SHP77 treated with DMSO at 0.1 percent for 48 hours (cell line): ENCODE measurements at regions not wholly inside any gene's neighbourhood (a gene's known extent, or its start where the extent isn't known, plus 50 kb on each side); places are given as distances from the start of the nearest gene placed in this dataset.
A peak's percentile ranks its signal among the peaks of the same experiment; 100 is the strongest.
"Not testable (repeated sequence)": the region's sequence is repeated elsewhere in the genome, so short reads cannot be mapped to it uniquely, and the experiment has no call there.

Experiments used
- DNase-seq: peaks from one replicate; lab custom pipeline; 2025; lab: John Stamatoyannopoulos, UW

DNA sequence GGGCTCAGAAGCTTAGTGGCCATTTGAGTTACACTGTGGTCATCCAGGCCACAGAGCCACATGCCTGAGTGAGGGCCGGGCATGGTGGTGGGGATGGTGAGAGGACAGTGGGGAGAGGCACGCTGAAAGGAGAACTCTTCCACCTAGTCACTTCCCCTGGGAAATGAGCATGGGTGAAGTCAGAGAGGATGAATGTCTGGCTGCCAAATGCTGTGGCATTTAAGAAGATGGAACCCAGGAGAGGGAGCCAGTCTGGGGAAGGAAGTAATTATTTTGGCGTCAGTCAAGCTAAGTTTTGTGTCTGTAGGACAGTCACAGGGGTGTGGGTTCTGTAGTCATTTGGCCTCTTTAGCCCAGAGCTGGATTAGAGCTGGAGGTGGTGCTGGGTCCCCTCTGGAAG is 86.0 kb upstream of the PODXL start:
- no peak for DNase-seq

DNA sequence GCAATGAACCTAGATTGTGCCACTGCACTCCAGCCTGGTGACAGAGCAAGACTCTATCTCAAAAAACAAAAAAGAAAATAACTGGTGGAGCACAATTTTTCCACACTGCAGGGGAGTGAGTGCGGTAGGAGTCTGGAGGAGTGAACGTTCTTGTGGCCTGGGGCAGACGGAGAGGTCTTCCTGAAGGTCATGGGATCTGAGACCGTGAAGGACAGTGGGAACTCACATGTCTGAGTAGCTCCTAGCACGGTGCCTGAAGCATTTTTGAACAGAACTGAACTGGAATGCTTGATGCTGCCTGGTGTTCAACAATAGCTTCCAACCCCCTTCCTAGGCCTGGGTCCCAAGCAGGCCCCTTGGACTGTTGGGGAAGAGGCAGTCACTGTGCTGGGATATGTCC is 84.3 kb upstream of the PODXL start:
- no peak for DNase-seq

DNA sequence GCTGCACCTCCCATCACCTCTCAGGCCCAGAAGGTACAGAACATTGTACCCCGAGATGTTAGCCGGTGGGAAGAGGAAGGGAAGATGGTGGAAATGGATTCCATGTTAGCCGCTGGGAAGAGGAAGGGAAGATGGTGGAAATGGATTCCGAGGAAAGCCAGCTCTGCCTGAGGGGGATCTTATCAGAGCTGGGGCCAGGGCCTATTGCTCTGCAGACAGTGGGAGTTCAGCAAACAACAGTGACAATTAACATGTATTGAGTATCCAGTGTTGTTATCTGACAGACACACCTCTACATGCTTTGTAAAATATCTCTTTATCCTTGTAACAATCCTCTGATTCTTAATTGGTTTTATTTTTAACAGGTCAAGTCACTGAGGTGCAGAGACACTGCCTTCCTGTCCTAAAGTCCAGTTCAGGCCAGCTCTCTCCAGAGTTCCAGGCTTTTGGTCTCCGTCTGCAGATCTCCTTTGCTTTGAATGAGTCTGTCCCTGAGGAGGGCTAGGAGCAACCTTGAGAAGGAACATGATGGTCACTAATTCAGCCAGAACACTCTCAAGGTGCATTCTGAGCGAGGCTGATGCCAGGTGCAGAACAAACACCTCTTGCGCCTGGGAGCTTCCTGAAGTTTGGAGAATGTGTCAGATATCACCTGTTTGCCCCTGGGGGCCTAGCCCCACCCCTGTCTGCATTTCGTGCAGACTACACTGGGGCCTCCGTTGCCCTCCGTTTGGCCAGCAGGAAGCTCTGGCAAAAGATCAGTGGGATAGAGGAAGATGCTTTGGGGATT is 82.4 kb upstream of the PODXL start:
- no peak for DNase-seq

DNA sequence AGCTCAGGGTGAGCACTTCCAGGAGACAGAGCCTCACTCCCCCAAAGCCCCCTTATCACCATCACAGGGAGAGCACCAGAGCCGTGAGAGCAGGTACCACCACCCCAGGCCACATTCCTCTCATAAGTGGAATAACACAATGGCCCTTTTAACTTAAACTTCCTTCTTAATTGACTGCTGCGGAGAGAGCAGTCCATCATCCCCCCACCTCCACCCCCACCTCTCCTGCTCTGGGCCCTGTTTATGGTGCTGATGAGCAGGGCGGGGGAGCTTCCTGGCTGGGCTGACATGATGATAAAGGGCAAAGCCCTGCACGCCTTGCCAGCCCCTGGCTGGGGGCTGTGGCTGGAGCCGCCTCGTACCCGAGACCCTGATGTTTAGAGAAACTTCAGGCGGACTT is 81.4 kb upstream of the PODXL start:
- DNase-seq, result no peak

DNA sequence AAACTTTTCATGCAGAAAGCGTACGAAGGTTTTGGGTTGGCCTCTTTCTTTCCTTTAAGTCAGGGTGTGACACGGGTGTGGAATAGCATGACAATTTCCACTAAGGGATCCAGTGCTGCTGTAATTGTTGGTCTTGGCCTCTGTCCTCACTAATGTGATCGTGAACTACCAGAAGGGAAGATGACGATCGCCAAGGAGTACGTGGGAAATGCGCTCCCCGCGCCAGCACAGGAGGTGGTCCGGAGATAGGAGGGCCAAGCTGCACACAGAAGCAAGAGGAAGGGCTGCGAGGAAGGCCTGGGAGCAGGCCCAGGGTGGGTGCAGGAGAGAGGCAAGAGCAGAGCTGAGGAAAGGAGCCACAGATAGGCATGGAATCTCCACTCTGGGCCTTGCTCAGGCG is 79.7 kb upstream of the PODXL start:
- DNase-seq, result no peak

DNA sequence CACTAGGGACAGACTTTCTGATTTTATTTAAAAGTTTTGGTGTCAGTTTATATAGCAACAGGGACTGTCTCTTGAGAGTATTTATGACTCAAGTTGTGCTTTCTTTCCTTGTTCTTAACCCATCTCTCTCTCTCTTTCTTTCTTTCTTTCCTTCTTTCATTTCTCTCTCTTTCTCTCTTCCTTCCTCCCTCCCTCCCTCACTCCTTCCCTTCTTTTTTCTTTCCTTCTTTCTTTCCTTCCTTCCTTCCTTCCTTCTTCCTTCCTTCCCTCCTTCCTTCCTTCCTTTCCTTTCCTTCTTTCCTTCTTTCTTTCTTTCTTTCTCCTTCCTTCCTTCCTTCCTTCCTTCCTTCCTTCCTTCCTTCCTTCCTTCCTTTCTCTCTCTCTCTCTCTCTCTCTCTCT is 77.8 kb upstream of the PODXL start:
- not testable (repeated sequence) for DNase-seq

DNA sequence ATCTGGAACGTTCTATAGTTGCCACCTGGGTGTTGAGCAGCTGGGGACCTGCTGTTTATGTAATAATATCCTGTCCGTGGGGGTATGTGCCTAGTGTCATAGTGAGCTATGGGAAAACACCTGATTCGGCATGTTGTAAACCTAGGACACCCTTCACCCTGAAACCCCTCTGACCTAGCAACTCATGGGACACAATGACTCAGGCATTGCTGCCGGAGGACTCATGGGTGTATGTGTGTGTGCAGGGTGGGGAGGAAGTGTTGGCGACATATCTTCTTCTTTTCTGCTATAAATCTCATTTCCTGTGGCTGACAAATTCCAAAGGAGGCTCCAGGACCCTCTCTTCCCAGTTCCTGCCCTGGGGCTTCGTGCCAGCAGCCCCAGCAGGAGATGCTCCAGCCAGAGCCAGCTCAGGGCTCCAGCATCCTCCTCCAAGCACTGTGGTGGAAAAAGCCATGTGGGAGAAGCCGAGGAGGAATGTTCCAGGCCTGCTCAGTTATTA is 77.0 kb upstream of the PODXL start:
- DNase-seq, result no peak

DNA sequence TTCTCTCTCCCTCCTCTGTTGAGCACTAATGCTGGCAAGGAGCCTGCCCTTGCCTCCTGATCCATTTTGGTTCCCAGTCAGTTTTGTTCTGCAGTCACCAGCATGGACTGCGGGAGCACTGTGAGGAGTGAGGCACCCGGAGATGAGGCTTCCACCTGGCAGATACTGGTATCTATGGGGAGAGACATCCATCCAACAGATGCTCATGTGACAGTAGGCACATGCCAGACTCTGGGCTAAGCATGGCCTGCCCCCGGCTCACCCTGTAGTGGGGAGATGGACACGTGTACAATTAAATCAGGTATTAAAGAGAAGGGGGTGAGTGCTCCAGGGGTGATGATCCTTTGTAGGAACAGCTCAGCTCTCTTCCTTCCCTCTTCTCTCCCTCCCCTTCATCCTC is 74.0 kb upstream of the PODXL start:
- no peak for DNase-seq

DNA sequence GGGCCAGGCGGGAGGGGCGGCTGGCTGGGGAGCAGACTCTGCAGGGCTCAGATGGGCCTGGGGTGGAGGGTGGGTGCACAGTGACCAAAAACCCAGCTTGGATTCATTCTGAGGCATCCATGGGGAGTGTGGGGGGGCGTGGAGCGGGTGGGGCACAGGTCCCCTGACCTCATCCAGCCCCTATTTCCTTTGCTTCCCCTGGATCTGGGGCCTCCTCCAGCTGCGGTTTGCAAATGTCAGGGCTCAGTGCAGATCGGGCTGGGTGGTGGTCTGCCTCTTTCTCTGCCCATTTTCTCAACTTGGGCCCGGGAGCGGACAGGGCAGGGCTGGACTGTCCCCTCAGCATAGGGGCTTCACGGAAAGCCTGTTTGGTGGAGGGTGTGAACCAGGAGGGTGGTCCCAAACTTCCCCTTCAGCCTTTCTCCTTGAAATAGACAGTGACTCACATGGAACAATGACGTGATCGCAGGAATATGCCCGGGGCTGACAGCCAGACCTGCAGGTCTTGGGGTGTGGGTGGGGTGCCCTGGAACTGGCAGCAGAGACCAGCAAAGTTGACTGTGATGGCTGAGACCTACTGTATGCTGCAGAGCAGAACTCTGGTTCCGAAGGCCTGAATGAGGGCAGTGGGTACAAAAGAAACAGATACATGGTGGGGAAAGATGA is 72.9 kb upstream of the PODXL start:
- DNase-seq, result no peak

DNA sequence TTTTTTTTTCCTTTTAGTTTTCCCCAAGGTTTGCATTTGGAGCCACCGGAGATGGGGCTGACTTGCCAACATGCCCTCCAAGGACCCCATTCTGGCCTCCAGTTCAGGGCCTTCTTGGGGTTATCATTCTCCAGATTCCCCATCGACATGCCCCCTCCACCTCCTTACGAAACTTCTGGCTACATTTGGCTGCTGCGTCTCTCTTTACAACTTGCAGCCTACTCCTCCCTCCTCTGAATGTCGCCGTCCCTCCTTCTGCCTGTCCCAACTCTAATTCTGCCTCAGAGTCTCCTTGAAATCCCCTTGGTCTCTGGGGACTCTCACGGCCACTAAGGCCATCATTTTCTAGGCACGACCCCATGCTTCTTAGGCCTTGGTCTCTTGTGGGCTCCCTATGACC is 72.2 kb upstream of the PODXL start:
- DNase-seq, result no peak

DNA sequence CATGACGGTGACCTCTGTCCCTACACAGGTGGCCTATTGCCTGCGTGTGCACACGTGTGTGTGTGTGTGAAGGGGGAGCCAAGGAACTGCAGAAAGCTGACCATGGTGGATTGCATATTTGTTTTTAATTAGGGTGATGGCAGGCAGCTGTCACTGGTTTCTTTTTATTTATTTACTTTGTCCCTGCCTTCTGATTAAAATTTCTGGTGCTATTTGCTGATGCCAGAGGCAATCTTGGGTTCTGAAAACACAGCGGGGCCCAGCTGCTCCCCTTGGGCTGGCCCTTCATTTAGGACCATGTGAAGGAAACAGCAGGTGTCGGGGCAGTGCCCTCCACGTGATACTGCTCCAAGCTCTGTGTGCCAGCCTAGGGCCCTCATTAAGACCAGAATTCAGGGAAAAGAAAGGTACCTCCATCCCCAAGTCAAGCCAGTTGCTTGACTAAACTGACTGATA is 71.3 kb upstream of the PODXL start:
- peak; percentile 47 for DNase-seq

DNA sequence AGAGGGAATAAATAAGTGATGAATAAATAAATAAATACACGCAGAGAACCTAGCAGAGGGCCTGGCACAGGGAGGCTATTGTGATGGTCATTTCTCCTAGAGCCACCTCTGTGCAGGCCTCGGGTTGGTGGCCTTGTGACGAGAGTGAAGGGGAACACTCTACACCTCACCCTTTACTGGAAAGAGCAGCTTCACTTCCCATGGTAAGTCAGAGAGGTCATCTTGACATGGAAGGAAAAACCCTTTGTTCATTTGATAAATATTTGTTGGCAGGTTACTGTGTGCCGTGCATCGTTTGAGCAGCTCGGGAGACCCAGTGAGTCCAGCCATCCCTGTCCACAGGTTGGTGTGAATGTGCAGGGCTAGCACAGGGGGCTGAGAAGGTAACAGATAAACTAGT is 70.2 kb upstream of the PODXL start:
- no peak for DNase-seq

DNA sequence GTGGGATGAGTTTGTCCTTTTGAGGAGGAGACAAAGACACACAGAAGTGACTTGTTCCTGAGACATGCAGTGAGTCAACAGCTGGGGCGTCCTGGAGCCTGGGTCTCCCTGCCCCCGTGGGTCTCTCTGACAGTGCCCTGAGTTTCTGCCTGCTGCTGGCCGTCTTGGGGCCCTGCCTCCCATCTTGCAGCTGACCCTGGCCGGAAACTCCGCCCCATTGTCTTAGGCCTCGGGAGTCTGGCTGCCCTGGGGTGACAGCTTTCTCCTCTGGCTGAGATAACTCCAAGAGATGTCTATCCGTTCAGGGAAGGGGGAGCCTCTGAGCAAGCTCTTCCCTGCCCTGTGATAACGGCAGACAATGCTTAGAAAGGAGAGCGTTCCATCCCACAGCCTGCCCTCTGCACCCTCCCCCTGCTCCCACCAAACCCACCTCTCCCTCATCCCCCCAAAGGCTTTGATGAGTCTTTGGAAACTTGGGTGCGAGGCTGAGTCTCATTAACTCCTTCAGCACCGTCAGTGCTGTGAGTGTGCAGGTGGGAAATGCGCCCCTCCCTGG is 69.5 kb upstream of the PODXL start:
- DNase-seq, result no peak

DNA sequence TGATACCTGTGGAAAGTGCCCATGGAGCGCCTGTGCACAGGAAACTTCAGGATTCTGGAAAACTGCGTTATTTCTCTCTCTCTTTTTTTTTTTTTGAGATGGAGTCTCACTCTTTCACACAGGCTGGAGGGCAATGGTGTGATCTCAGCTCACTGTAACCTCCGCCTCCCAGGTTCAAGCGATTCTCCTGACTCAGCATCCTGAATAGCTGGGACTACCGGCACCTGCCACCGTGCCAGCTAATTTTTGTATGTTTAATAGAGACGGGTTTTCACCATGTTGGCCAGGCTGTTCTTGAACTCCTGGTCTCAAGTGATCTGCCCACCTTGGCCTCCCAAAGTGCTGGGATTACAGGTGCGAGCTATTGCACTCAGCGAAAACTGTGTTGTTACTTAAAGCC is 68.9 kb upstream of the PODXL start:
- not testable (repeated sequence) for DNase-seq

DNA sequence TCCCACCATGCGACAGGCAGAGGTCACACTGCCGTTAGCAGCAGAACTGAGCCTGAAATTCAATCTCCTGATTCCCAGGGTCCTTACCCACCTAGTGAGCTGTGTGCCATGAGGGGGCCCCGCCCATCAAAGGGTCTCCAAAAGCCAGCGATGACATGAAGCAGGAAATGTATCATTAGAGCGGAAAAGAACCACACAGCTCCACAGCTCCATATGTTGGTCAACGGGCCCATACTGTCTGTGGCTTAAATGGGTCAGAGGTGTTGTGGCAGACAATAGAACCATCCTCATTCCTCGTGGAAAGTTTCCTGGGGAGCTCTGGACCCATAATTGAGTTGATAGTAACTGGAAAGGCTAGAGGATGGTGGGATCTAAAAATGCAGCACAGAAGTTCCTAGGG is 68.1 kb upstream of the PODXL start:
- no peak for DNase-seq

DNA sequence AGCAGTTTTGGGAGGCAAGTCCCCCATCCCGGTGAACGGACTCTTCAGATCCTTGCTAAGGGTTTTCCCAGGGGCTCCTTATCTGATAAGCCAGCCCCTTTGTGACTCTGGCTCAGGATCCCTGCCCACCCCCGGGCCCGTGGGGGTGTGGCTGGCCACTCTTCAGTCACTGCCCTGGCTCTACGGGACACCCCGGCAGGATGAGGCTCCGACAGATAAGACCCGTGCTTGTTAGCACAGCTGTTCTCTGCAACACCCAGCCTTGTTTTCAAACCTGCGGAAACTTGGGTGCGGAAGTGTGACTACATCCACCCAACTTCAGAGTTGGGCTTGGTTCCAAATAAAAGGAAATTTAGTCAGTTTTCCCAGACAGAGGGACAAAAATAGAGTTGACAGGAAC is 66.7 kb upstream of the PODXL start:
- DNase-seq, result no peak

DNA sequence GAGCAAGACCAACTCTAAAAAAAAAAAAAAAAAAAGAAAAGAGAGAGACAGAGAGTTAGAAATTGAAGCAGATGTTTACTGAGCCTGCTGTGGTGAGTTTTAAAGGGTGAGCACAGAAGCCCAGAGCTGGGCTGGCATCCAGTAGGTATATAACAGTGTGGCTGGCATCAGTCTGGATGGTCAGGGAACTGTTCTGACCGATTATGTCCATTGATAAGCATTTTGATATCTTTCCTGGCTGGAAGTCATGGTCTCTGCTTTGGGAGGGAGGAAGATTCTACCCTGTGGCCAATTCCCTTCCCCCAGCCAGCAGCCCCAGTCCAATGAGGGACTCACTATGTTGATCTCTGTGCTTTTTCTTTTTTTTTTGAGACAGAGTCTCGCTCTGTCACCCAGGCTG is 65.2 kb upstream of the PODXL start:
- DNase-seq, result no peak

DNA sequence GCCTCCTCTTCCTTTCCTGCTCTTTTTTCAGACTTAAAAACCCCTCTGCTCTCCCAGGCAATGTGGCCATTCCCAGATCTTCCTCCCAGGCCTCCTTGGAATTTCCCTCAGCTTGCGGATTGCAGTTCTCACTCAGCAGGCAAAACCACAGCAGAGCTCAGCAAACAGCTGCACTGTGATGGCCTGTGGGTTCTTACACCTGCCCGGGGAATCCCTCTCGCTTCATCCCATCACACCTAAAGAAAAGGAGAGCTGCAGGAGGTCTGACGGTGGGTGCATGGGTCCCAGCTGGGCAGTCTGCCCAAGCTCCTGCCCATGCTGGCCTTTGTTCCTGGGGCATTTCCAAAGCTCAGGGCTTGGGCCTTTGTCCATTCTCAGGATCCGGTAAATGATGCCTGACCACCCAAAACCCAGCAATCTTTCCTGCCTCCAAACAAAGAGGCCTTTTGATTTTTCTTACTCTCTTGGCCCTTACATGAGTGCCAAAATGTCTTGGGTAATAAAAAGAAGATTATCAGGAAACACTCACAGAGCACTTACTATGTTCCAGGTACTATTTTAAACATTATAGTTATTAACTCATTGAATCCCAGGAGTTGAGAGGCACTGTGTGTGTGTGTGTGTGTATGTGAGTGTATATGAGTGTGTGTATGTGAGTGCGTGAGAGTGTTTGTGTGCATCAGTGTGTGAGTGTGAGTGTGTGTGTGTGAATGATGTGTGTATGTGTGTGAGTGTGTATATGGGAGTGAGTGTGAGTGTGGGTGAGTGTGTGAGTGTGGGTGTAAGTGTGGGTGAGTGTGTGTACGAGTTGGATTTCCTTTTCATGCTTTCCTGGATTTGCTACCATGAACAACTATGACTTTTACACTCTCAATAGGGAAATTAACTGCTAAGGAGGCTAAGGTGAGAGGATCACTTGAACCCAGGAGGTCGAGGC is 64.5 kb upstream of the PODXL start:
- no peak for DNase-seq

DNA sequence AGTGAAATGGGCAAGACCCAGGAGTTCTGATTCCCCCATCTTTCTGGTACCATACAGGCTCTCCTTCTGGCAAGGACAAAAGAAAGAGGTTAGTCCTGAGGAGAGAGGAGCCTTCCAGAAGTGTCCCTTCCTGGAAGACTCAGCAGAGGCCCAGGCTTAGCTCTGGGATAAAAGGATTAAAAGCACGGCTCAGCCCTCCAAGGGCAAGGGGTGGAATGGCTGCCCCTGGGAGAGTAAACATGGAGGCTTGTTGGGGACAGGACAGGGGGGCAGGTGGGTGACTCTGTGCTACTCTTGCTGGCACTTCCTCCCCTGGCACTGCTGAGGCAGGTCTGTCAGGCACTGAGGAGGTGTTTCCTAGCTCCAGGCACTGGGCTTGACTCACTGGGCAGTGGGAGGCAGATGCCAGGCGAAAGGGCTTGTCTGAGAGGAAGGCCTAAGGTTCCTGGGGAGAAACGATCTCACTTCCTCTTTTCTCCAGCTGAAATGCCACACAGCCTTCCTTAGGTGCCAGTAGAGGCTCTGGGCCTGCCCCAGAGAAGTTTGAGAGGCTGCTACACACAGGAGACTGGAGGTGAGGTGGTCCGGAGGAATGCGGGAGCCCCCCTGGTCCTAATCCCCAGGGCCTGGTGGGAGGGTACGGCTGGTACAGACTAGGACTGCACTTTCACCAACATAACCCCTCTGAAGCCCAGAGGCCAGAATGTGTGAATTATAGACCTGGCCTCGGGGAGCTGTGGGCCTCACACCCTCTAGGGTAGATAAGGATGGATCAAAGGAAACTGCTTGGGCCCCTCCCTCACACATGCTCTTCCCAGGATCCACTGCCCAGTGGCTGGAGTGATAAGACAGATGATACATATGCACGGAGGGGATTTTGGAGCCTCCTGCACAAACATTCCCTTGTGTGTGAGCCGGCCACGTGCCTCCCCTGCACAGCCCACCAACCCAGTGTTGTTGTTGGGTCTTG is 63.2 kb upstream of the PODXL start:
- no peak for DNase-seq

DNA sequence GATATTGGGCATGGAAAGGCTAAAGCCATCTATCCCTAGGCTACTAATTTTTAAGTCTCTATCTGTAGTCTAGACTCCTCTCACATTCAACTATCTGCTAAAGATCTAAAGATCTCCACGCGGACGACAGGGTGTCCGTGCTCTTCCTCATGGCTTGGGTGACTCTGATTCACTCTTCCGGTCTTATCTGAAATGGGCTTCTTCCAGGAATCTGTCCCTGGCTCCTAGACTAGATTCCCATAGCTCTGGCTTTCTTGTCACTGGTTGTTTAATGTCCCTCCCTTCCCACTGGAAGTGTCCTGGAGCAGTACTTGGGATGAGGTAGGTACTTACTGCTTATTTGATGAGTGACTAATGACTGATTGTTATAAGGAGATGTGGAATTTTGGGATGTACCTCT is 62.0 kb upstream of the PODXL start:
- no peak for DNase-seq
